ENCODE measurements at regions not wholly inside any gene's neighbourhood (a gene's known extent, or its start where the extent isn't known, plus 50 kb on each side); places are given as distances from the start of the nearest gene placed in this dataset.
"Not testable (repeated sequence)": the region's sequence is repeated elsewhere in the genome, so short reads cannot be mapped to it uniquely, and the experiment has no call there.

- no peak for DNase-seq
Measured at GRCh38 chr17:36848008-36848902, 89.0 kb upstream of the LHX1 start.

GRCh38 chr17:36849020-36849419, 88.3 kb upstream of the LHX1 start:
- not testable (repeated sequence) for DNase-seq

- DNase-seq = no peak
Measured at GRCh38 chr17:36849871-36850348, 87.4 kb upstream of the LHX1 start.

GRCh38 chr17:36850790-36851189, 86.5 kb upstream of the LHX1 start:
- no peak for DNase-seq

- DNase-seq = no peak
Measured at GRCh38 chr17:36851250-36851649, 86.0 kb upstream of the LHX1 start.

GRCh38 chr17:36852478-36852877, 84.8 kb upstream of the LHX1 start:
- DNase-seq = not testable (repeated sequence)

- no peak for DNase-seq
Measured at GRCh38 chr17:36854982-36855381, 82.3 kb upstream of the LHX1 start.

- no peak for DNase-seq
Measured at GRCh38 chr17:36855459-36855858, 81.8 kb upstream of the LHX1 start.

- DNase-seq = no peak
Measured at GRCh38 chr17:36856222-36856621, 81.1 kb upstream of the LHX1 start.

GRCh38 chr17:36856903-36857381, 80.3 kb upstream of the LHX1 start:
- DNase-seq = no peak

GRCh38 chr17:36857698-36858097, 79.6 kb upstream of the LHX1 start:
- no peak for DNase-seq

GRCh38 chr17:36858119-36859002, 78.9 kb upstream of the LHX1 start:
- no peak for DNase-seq

GRCh38 chr17:36859003-36859300, 78.3 kb upstream of the LHX1 start:
- DNase-seq = no peak

GRCh38 chr17:36859706-36860105, 77.6 kb upstream of the LHX1 start:
- DNase-seq = no peak

GRCh38 chr17:36861531-36861930, 75.7 kb upstream of the LHX1 start:
- DNase-seq = no peak

GRCh38 chr17:36862116-36862920, 75.0 kb upstream of the LHX1 start:
- DNase-seq = no peak

GRCh38 chr17:36863131-36863530, 74.1 kb upstream of the LHX1 start:
- DNase-seq = no peak

- no peak for DNase-seq
Measured at GRCh38 chr17:36863676-36864612, 73.3 kb upstream of the LHX1 start.

GRCh38 chr17:36864827-36865430, 72.3 kb upstream of the LHX1 start:
- no peak for DNase-seq

GRCh38 chr17:36867716-36868341, 69.4 kb upstream of the LHX1 start:
- no peak for DNase-seq

GRCh38 chr17:36868777-36869176, 68.5 kb upstream of the LHX1 start:
- no peak for DNase-seq

All from NCI-H1417 treated with DMSO at 0.1 percent for 48 hours (cell line).